Spleen (tissue), 7 donors: ENCODE measurements at regions not wholly inside any gene's neighbourhood (a gene's known extent, or its start where the extent isn't known, plus 50 kb on each side); places are given as distances from the start of the nearest gene placed in this dataset.

Source experiments
- POLR2A ChIP-seq, 3 donors: fragments of 450-650 bp; IDR thresholded peaks; one replicate each; pipeline ENCODE4 v1.5.1; 2017; ENCODE audit warnings: antibody characterized with exemption in 3 of 3, mild to moderate bottlenecking in 1 of 3
- POLR2AphosphoS5 ChIP-seq, 3 donors: sonication (generic); formaldehyde crosslinking; IDR thresholded peaks; one replicate each; pipeline ENCODE4 v1.5.1; 2017; ENCODE audit warnings: antibody characterized with exemption in 3 of 3
- TF ChIP-seq, protein P1 (sequence below), 11 experiments: fragments of 200-600 bp in 7 of 11; fragments of 450-650 bp in 4 of 11; sonication (generic) in 4 of 11; IDR thresholded peaks in 8 of 11; conservative IDR thresholded peaks in 3 of 11; 1 replicate in 7 of 11; 2 replicates in 4 of 11; pipeline versions ENCODE4 v1.4.0 to v1.8.0; 2016 to 2021; ENCODE audit warnings: antibody characterized with exemption in 11 of 11, inconsistent platforms in 4 of 11, mild to moderate bottlenecking in 1 of 11
- donor health status: DM: no; HTN: no; CAD: no; lungs with moderate emphysema.
- donor health status: DM: no; HTN: no; CAD: no.
- donor health status: DM: no; HTN: no; CAD: no.

DNA sequence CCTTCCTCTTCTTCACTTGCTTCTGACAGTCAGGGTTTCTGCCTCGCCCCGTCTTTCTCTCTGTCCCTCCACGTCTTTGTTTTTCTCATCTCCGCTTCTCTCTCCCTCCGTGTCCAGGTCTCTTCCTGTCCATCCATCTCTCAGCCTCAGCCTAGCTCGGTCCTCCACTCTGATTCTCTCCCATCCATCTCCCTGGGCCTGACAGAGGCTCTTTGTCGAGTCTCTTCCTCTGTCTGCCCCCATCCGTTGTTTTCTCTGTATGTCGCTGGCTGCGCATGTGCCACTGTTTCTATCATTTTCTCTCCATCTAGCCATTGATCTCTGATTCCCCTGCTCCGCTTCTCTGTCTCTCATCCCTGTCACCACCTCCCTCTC lies 328.9 kb upstream of the TBX3 start:
- TF ChIP-seq, protein P1, sequence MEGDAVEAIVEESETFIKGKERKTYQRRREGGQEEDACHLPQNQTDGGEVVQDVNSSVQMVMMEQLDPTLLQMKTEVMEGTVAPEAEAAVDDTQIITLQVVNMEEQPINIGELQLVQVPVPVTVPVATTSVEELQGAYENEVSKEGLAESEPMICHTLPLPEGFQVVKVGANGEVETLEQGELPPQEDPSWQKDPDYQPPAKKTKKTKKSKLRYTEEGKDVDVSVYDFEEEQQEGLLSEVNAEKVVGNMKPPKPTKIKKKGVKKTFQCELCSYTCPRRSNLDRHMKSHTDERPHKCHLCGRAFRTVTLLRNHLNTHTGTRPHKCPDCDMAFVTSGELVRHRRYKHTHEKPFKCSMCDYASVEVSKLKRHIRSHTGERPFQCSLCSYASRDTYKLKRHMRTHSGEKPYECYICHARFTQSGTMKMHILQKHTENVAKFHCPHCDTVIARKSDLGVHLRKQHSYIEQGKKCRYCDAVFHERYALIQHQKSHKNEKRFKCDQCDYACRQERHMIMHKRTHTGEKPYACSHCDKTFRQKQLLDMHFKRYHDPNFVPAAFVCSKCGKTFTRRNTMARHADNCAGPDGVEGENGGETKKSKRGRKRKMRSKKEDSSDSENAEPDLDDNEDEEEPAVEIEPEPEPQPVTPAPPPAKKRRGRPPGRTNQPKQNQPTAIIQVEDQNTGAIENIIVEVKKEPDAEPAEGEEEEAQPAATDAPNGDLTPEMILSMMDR (IDR thresholded peaks at IDR 0.05 in 8 of 11, conservative IDR thresholded peaks at IDR 0.05 in 3 of 11) = no peak
- TF ChIP-seq POLR2AphosphoS5 (IDR thresholded peaks at IDR 0.05) (no peak), POLR2A (IDR thresholded peaks at IDR 0.05) (no peak)
